Choroid plexus epithelial cell (primary cell): ENCODE measurements at regions not wholly inside any gene's neighbourhood (a gene's known extent, or its start where the extent isn't known, plus 50 kb on each side); places are given as distances from the start of the nearest gene placed in this dataset.

ENCODE experiments used
- DNase-seq: peaks from one replicate; pipeline ENCODE4 v3.0.0-alpha.2; 2010; ENCODE audit warnings: low read depth
- H3K4me3 ChIP-seq: 2 replicates; pipeline ENCODE4 v1.5.1; 2011; ENCODE audit warnings: low read depth, mild to moderate bottlenecking, control low read depth, low read length, moderate library complexity
- CTCF ChIP-seq: conservative IDR thresholded peaks from 2 replicates; pipeline ENCODE4 v1.5.1; 2011; ENCODE audit warnings: low read depth, mild to moderate bottlenecking, control low read depth, inconsistent platforms, low read length, moderate library complexity

DNA sequence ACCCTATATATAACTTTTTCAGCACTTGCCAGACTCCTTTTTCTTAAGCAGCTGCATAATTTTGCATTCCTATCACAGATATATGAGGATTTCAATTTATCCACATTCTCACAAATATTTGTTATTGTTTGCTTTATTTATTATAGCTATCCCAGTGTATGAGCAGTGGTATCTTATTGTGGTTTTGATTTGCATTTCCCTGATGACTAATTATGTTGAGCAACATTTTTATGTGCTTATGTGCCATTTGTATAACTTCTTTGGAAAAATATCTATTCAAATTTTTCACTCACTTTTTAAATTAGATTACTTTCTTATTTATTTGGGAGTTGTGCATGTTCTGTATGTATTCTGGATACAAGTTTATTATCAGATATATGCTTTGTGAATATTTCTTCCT is 361.9 kb downstream of the KCTD8 start:
- no peak overlapping the region for H3K4me3 ChIP-seq
- TF ChIP-seq CTCF, result no peak
- no peak for DNase-seq

GRCh38 chr4:44093390-44093789 is 355.2 kb downstream of the KCTD8 start:
- TF ChIP-seq CTCF, result no peak
- no peak overlapping the region for H3K4me3 ChIP-seq
- DNase-seq, result no peak

- DNase-seq, result no peak
- no peak for TF ChIP-seq CTCF
- no peak overlapping the region for H3K4me3 ChIP-seq
Observed at GRCh38 chr4:44098973-44099372, 349.6 kb downstream of the KCTD8 start.

DNA sequence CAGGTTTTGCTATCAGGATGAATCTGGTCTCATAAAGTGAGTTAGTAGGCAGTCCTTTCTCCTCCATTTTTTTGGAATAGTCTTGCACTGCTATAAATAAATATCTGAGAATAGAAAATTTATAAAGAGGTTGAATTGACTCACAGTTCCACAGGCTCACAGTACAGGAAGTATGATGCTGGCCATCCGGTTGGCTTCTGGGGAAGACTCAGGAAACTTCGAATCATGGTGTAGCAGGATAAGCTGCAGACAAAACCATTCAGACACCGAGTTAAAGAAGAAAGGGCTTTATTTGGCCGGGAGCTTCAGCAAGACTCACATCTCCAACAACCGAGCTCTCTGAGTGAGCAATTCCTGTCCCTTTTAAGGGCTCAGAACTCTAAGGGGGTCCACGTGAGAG is 348.2 kb downstream of the KCTD8 start:
- no peak overlapping the region for H3K4me3 ChIP-seq
- DNase-seq, result no peak
- no peak for TF ChIP-seq CTCF

GRCh38 chr4:44118971-44119680 is 329.5 kb downstream of the KCTD8 start:
- peak; percentile 4 for DNase-seq
- no peak for TF ChIP-seq CTCF
- no peak overlapping the region for H3K4me3 ChIP-seq

DNA sequence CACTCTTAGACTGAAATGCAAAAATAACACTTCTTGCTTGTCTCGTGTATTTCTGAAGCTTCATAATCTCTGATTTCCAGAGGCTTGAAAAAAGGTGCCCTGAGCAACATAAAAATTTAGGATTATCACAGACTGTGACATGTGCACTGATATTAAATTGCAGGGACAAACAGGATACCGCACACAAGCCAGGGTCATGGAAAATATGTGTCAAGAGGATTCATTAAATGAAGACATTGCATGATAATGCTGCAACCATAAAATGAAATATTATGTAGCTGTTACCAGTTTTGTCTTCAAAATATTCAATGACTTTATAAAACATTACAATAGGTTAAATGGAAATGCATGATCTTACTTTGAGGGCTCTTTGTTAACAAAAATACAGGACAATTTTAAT is 328.0 kb downstream of the KCTD8 start:
- no peak overlapping the region for H3K4me3 ChIP-seq
- no peak for TF ChIP-seq CTCF
- DNase-seq, result no peak

GRCh38 chr4:44121210-44121609 is 327.4 kb downstream of the KCTD8 start:
- no peak for TF ChIP-seq CTCF
- DNase-seq, result peak; percentile 3
- H3K4me3 ChIP-seq, result no peak overlapping the region
